H9 (cell line): ENCODE measurements at regions not wholly inside any gene's neighbourhood (a gene's known extent, or its start where the extent isn't known, plus 50 kb on each side); places are given as distances from the start of the nearest gene placed in this dataset.

Source experiments
- DNase-seq: peaks from one replicate; pipeline ENCODE4 v3.0.0-alpha.2; 2017
- H2AFZ ChIP-seq: one replicate; pipeline ENCODE4 v1.6.1; 2013; ENCODE audit warnings: mild to moderate bottlenecking, low read length, control low read depth, moderate library complexity
- H2AK5ac ChIP-seq: 2 replicates; pipeline ENCODE4 v1.6.1; 2013; ENCODE audit warnings: low read length, control low read depth, mixed read lengths; ENCODE audit not compliant: insufficient read length
- H2BK120ac ChIP-seq: one replicate; pipeline ENCODE4 v1.6.1; 2013; ENCODE audit warnings: low read depth, mild to moderate bottlenecking, low read length, control low read depth, inconsistent platforms; ENCODE audit not compliant: poor library complexity, severe bottlenecking
- H2BK12ac ChIP-seq: 2 replicates; pipeline ENCODE4 v1.6.1; 2013; ENCODE audit warnings: low read length, control low read depth, mixed read lengths, low read depth; ENCODE audit not compliant: insufficient read length
- H2BK15ac ChIP-seq: 2 replicates; pipeline ENCODE4 v1.6.1; 2013; ENCODE audit warnings: low read depth, low read length, control low read depth
- H2BK20ac ChIP-seq: one replicate; pipeline ENCODE4 v1.6.1; 2013; ENCODE audit warnings: low read depth, mild to moderate bottlenecking, low read length, control low read depth, inconsistent platforms; ENCODE audit not compliant: poor library complexity, severe bottlenecking
- H2BK5ac ChIP-seq: 2 replicates; pipeline ENCODE4 v1.6.1; 2013; ENCODE audit warnings: low read length, control low read depth, mixed read lengths; ENCODE audit not compliant: insufficient read length
- H3K14ac ChIP-seq: 2 replicates; pipeline ENCODE4 v1.6.1; 2013; ENCODE audit warnings: low read length, control low read depth; ENCODE audit not compliant: insufficient read depth
- H3K18ac ChIP-seq: 2 replicates; pipeline ENCODE4 v1.6.1; 2013; ENCODE audit warnings: low read depth, mild to moderate bottlenecking, mixed read lengths, low read length, control low read depth; ENCODE audit not compliant: insufficient read length
- H3K23ac ChIP-seq: 2 replicates; pipeline ENCODE4 v1.6.1; 2013; ENCODE audit warnings: low read length, control low read depth, mixed read lengths, low read depth; ENCODE audit not compliant: insufficient read length
- H3K23me2 ChIP-seq: 2 replicates; pipeline ENCODE4 v1.6.1; 2013; ENCODE audit warnings: low read depth, mild to moderate bottlenecking, mixed read lengths, low read length, control low read depth; ENCODE audit not compliant: insufficient read length, poor library complexity, severe bottlenecking
- H3K27ac ChIP-seq: 2 replicates; pipeline ENCODE4 v1.5.1; 2013; ENCODE audit warnings: low read length, control low read depth, mixed read lengths, low read depth; ENCODE audit not compliant: insufficient read length
- H3K27me3 ChIP-seq: 2 replicates; pipeline ENCODE4 v1.6.1; 2013; ENCODE audit warnings: low read length, control low read depth, inconsistent platforms; ENCODE audit not compliant: insufficient read depth
- H3K4ac ChIP-seq: 2 replicates; pipeline ENCODE4 v1.6.1; 2013; ENCODE audit warnings: low read depth, mild to moderate bottlenecking, control low read depth, inconsistent platforms, low read length, moderate library complexity
- H3K4me1 ChIP-seq: 2 replicates; pipeline ENCODE4 v1.6.1; 2013; ENCODE audit warnings: low read length, control low read depth, inconsistent platforms; ENCODE audit not compliant: insufficient read depth
- H3K4me2 ChIP-seq: 2 replicates; pipeline ENCODE4 v1.6.1; 2013; ENCODE audit warnings: low read length, control low read depth, mixed read lengths; ENCODE audit not compliant: insufficient read length, insufficient read depth
- H3K56ac ChIP-seq: 2 replicates; pipeline ENCODE4 v1.6.1; 2013; ENCODE audit warnings: low read depth, mild to moderate bottlenecking, mixed read lengths, low read length, control low read depth; ENCODE audit not compliant: insufficient read length
- H3K79me1 ChIP-seq: 2 replicates; pipeline ENCODE4 v1.6.1; 2013; ENCODE audit warnings: low read depth, mild to moderate bottlenecking, moderate library complexity, low read length, control low read depth, inconsistent platforms; ENCODE audit not compliant: insufficient read depth, poor library complexity, severe bottlenecking
- H3K79me2 ChIP-seq: 2 replicates; pipeline ENCODE4 v1.6.1; 2013; ENCODE audit warnings: low read length, control low read depth, inconsistent platforms; ENCODE audit not compliant: insufficient read depth
- H3K9ac ChIP-seq: 2 replicates; pipeline ENCODE4 v1.6.1; 2013; ENCODE audit warnings: low read length, control low read depth, mixed read lengths; ENCODE audit not compliant: insufficient read length; ENCODE audit errors: extremely low read depth
- H3K9me3 ChIP-seq: one replicate; pipeline ENCODE4 v1.6.1; 2013; ENCODE audit warnings: low read depth, low read length, inconsistent platforms; ENCODE audit not compliant: control insufficient read depth
- H3T11ph ChIP-seq: one replicate; pipeline ENCODE4 v1.6.1; 2013; ENCODE audit warnings: mild to moderate bottlenecking, low read length, control low read depth, inconsistent platforms
- H4K20me1 ChIP-seq: one replicate; pipeline ENCODE4 v1.6.1; 2013; ENCODE audit not compliant: control insufficient read depth, insufficient read length, insufficient read depth
- H4K5ac ChIP-seq: 2 replicates; pipeline ENCODE4 v1.6.1; 2013; ENCODE audit warnings: low read depth, mild to moderate bottlenecking, mixed read lengths, low read length, control low read depth; ENCODE audit not compliant: insufficient read length
- H4K8ac ChIP-seq: replicated peaks from 2 replicates; pipeline ENCODE4 v1.6.1; 2013; ENCODE audit warnings: low read length, control low read depth, mixed read lengths, low read depth; ENCODE audit not compliant: insufficient read length
- H4K91ac ChIP-seq: 2 replicates; pipeline ENCODE4 v1.6.1; 2013; ENCODE audit warnings: low read depth, mild to moderate bottlenecking, moderate library complexity, mixed read lengths, low read length, control low read depth; ENCODE audit not compliant: insufficient read length
- H3K27ac Mint-ChIP-seq, 3 experiments: 2 replicates in 2 of 3; 3 replicates in 1 of 3; pipeline ENCODE4 v1.8.0; 2020 to 2021; ENCODE audit warnings: mixed read lengths in 3 of 3, mild to moderate bottlenecking in 1 of 3, moderate library complexity in 1 of 3
- H3K27me3 Mint-ChIP-seq: 2 replicates; pipeline ENCODE4 v1.8.0; 2021; ENCODE audit warnings: low read depth, mild to moderate bottlenecking, moderate library complexity, mixed read lengths
- H3K36me3 Mint-ChIP-seq, 3 experiments: 2 replicates in 2 of 3; 3 replicates in 1 of 3; pipeline ENCODE4 v1.8.0; 2020 to 2021; ENCODE audit warnings: low read depth in 3 of 3, mixed read lengths in 3 of 3; ENCODE audit not compliant: insufficient read depth in 1 of 3
- H3K4me1 Mint-ChIP-seq, 2 experiments: 2 replicates each; pipeline ENCODE4 v1.8.0; 2020; ENCODE audit warnings: mixed read lengths in 2 of 2
- H3K4me3 Mint-ChIP-seq, 2 experiments: 2 replicates in 1 of 2; 3 replicates in 1 of 2; pipeline ENCODE4 v1.8.0; 2020 to 2021; ENCODE audit warnings: mild to moderate bottlenecking in 2 of 2, mixed read lengths in 2 of 2, moderate library complexity in 1 of 2
- H3K9me3 Mint-ChIP-seq, 2 experiments: 2 replicates in 1 of 2; 3 replicates in 1 of 2; pipeline ENCODE4 v1.8.0; 2020; ENCODE audit warnings: mild to moderate bottlenecking in 2 of 2, mixed read lengths in 2 of 2, moderate library complexity in 1 of 2
- WGBS: extraction: QIAGEN DNeasy Blood & Tissue Kit; methylation state at CpG from one replicate; pipeline ENCODE4 v1.1.7; 2013; ENCODE audit warnings: missing lambda C conversion rate, low lambda C conversion rate, mixed read lengths; ENCODE audit not compliant: insufficient read length; ENCODE audit errors: extremely low coverage; 5-methylcytosine and 5-hydroxymethylcytosine counted together
- TF ChIP-seq, protein P1 (sequence below): fragments of 200-600 bp; sonication (generic); conservative IDR thresholded peaks from 3 replicates; pipeline ENCODE4 v1.8.0; 2021; ENCODE audit warnings: antibody characterized with exemption, mild to moderate bottlenecking

DNA sequence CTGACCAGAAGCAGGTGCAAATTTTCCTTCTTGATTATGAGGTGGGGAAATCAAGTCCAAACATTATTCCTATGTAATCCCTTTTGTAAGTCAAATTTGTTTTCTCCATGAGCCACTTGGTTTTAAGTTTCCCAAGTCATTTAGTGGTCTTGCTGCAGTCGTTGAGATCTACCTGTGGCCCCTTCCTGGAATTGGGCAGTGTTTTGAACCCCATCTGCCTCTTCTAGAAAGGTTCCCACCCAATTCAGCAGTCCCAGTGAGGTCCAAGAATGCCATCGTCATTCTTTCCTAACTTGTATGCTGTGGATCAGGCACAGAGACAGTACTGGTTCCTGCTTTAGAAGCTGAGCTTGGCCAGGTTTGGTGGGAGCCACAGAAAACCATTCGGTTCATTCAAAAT, 77.8 kb upstream of the GNAZ start:
- Mint-ChIP-seq H3K4me1 (no peaks in the 10 kb centered on the region), H3K4me3 (no peak overlapping the region), H3K27ac (no peak overlapping the region), H3K9me3 (peaks cover 13 to 15% of the 10 kb centered on the region in 2 experiments), H3K36me3 (no peaks in the 10 kb centered on the region), H3K27me3 (peaks cover 86% of the 10 kb centered on the region)
- H3K56ac ChIP-seq, result no peak overlapping the region
- no peak overlapping the region for H4K5ac ChIP-seq
- no peak overlapping the region for H2AFZ ChIP-seq
- H2BK5ac ChIP-seq, result no peak overlapping the region
- no peak overlapping the region for H4K91ac ChIP-seq
- no peak overlapping the region for H3T11ph ChIP-seq
- no peaks in the 10 kb centered on the region for H3K9me3 ChIP-seq
- no peaks in the 10 kb centered on the region for H4K20me1 ChIP-seq
- no peak overlapping the region for H3K18ac ChIP-seq
- H2AK5ac ChIP-seq, result no peak overlapping the region
- H2BK20ac ChIP-seq, result no peak overlapping the region
- H3K27me3 ChIP-seq, result no peaks in the 10 kb centered on the region; the same call in 1 of the 2 replicates
- H3K79me1 ChIP-seq, result no peaks in the 10 kb centered on the region
- TF ChIP-seq, protein P1, sequence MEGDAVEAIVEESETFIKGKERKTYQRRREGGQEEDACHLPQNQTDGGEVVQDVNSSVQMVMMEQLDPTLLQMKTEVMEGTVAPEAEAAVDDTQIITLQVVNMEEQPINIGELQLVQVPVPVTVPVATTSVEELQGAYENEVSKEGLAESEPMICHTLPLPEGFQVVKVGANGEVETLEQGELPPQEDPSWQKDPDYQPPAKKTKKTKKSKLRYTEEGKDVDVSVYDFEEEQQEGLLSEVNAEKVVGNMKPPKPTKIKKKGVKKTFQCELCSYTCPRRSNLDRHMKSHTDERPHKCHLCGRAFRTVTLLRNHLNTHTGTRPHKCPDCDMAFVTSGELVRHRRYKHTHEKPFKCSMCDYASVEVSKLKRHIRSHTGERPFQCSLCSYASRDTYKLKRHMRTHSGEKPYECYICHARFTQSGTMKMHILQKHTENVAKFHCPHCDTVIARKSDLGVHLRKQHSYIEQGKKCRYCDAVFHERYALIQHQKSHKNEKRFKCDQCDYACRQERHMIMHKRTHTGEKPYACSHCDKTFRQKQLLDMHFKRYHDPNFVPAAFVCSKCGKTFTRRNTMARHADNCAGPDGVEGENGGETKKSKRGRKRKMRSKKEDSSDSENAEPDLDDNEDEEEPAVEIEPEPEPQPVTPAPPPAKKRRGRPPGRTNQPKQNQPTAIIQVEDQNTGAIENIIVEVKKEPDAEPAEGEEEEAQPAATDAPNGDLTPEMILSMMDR, result no peak
- no peak overlapping the region for H3K14ac ChIP-seq
- no peaks in the 10 kb centered on the region for H3K79me2 ChIP-seq
- DNase-seq, result no peak
- H3K23me2 ChIP-seq, result no peaks in the 10 kb centered on the region
- H4K8ac ChIP-seq, result no peak overlapping the region
- no peak overlapping the region for H2BK120ac ChIP-seq
- H3K4me2 ChIP-seq, result no peak overlapping the region
- H3K4ac ChIP-seq, result no peak overlapping the region
- H3K23ac ChIP-seq, result no peak overlapping the region
- H2BK12ac ChIP-seq, result no peak overlapping the region
- no peak overlapping the region for H2BK15ac ChIP-seq
- H3K27ac ChIP-seq, result no peak overlapping the region
- H3K4me1 ChIP-seq, result no peaks in the 10 kb centered on the region
- no CpG with 5 or more reads among the region's 3 CpGs for WGBS
- H3K9ac ChIP-seq, result no peak overlapping the region
